ENCODE measurements at regions not wholly inside any gene's neighbourhood (a gene's known extent, or its start where the extent isn't known, plus 50 kb on each side); places are given as distances from the start of the nearest gene placed in this dataset.

- DNase-seq, result peak; percentile 33
These were observed 2031.2 kb downstream of the EFNA5 start for GRCh38 chr5:105639511-105639910.

More at GRCh38 chr5:105639511-105639910, 2031.2 kb downstream of the EFNA5 start:
- no peak overlapping the region for H3K23ac ChIP-seq (ENCODE audit: insufficient read length, low read depth, low read length)
- H3K4me1 Mint-ChIP-seq, result peaks cover 3% of the 10 kb centered on the region in 2 experiments; a peak in 3 of 4 replicates
- H3K4ac ChIP-seq (ENCODE audit: low read depth, low read length), result no peak overlapping the region
- H3K14ac ChIP-seq (ENCODE audit: insufficient read depth, low read length), result no peak overlapping the region
- no CpG with 5 or more reads among the region's 6 CpGs for WGBS (ENCODE audit: extremely low coverage, insufficient read length, low lambda C conversion rate)
- no peak overlapping the region for H3K18ac ChIP-seq (ENCODE audit: insufficient read length, low read depth, low read length)
- TF ChIP-seq CTCF (conservative IDR thresholded peaks at IDR 0.05), result no peak
- H3K79me2 ChIP-seq (ENCODE audit: insufficient read depth, low read length), result no peaks in the 10 kb centered on the region
- no peak overlapping the region for H2AK5ac ChIP-seq (ENCODE audit: insufficient read length, low read length)
- H3K9ac ChIP-seq (ENCODE audit: extremely low read depth, insufficient read length, low read length), result no peak overlapping the region
- no peaks in the 10 kb centered on the region for H3K9me3 ChIP-seq (ENCODE audit: control insufficient read depth, low read depth, low read length)
- H3K4me3 Mint-ChIP-seq, result no peak overlapping the region
- H4K91ac ChIP-seq (ENCODE audit: insufficient read length, low read depth, low read length), result no peak overlapping the region
- no peak overlapping the region for H3K27ac Mint-ChIP-seq
- no peak overlapping the region for H4K8ac ChIP-seq (replicated peaks; ENCODE audit: insufficient read length, low read depth, low read length)
- H2BK120ac ChIP-seq (ENCODE audit: low read depth, low read length, poor library complexity, severe bottlenecking), result no peak overlapping the region
- H3K36me3 Mint-ChIP-seq (ENCODE audit: insufficient read depth in 1 of 3, low read depth in 3 of 3), result no peaks in the 10 kb centered on the region; a peak in 1 of 7 replicates
- no peaks in the 10 kb centered on the region for H3K27me3 Mint-ChIP-seq (ENCODE audit: low read depth)
- H2BK15ac ChIP-seq (ENCODE audit: low read depth, low read length), result no peak overlapping the region
- no peak overlapping the region for H4K5ac ChIP-seq (ENCODE audit: insufficient read length, low read depth, low read length)
- H3K56ac ChIP-seq (ENCODE audit: insufficient read length, low read depth, low read length), result no peak overlapping the region
- no peaks in the 10 kb centered on the region for H3K23me2 ChIP-seq (ENCODE audit: insufficient read length, low read depth, low read length, poor library complexity, severe bottlenecking)
- no peak overlapping the region for H3T11ph ChIP-seq (ENCODE audit: low read length)
- peaks cover 0 to 2% of the 10 kb centered on the region in 2 experiments; a peak in 2 of 5 replicates for H3K9me3 Mint-ChIP-seq
- no peak overlapping the region for H3K4me2 ChIP-seq (ENCODE audit: insufficient read depth, insufficient read length, low read length)
- no peaks in the 10 kb centered on the region for H3K27me3 ChIP-seq (ENCODE audit: insufficient read depth, low read length)
- no peak overlapping the region for H2BK20ac ChIP-seq (ENCODE audit: low read depth, low read length, poor library complexity, severe bottlenecking)
- no peaks in the 10 kb centered on the region for H3K4me1 ChIP-seq (ENCODE audit: insufficient read depth, low read length)
- no peaks in the 10 kb centered on the region for H3K79me1 ChIP-seq (ENCODE audit: insufficient read depth, low read depth, low read length, poor library complexity, severe bottlenecking)
- H2BK12ac ChIP-seq (ENCODE audit: insufficient read length, low read depth, low read length), result no peak overlapping the region
- no peak overlapping the region for H2BK5ac ChIP-seq (ENCODE audit: insufficient read length, low read length)
- no peak overlapping the region for H2AFZ ChIP-seq (ENCODE audit: low read length)
- H4K20me1 ChIP-seq (ENCODE audit: control insufficient read depth, insufficient read depth, insufficient read length), result no peaks in the 10 kb centered on the region
- no peak overlapping the region for H3K27ac ChIP-seq (ENCODE audit: insufficient read length, low read depth, low read length)
